OCI-LY7 (cell line): ENCODE measurements at regions not wholly inside any gene's neighbourhood (a gene's known extent, or its start where the extent isn't known, plus 50 kb on each side); places are given as distances from the start of the nearest gene placed in this dataset.

Experiments used
- BruUV-seq: library from RNA; stranded (reverse); fragments of 400-500 nt; replicated peaks from 2 replicates; lab custom pipeline; 2021; lab: Mats Ljungman, UMichigan
- CTCF ChIA-PET: fragments of 300-600 bp; sonication (Branson Sonifier 250); formaldehyde crosslinking; loops from one replicate; lab custom pipeline; 2022; ENCODE audit warnings: antibody characterized with exemption; ENCODE audit not compliant: unreplicated experiment; lab: Charles Lee
- POLR2A ChIA-PET: fragments of 300-600 bp; sonication (Branson Sonifier 250); formaldehyde crosslinking; loops from one replicate; lab custom pipeline; 2022; ENCODE audit warnings: antibody characterized with exemption; lab: Charles Lee
- DNase-seq: peaks from one replicate; pipeline ENCODE4 v3.0.0-alpha.2; 2015; ENCODE audit warnings: low spot score
- H2AFZ ChIP-seq: fragments of 200-600 bp; sonication (generic), shearing (Covaris generic); 2 replicates; pipeline ENCODE4 v1.6.1; 2014; ENCODE audit warnings: mild to moderate bottlenecking, antibody characterized with exemption, low read length, moderate library complexity
- H3K27ac ChIP-seq: fragments of 200-600 bp; sonication (generic); 2 replicates; pipeline ENCODE4 v1.5.1; 2014; ENCODE audit warnings: mixed run types, low read depth, mild to moderate bottlenecking, moderate library complexity, low read length, inconsistent platforms; ENCODE audit not compliant: poor library complexity, severe bottlenecking
- H3K36me3 ChIP-seq: fragments of 200-600 bp; sonication (generic); 2 replicates; pipeline ENCODE4 v1.6.1; 2014; ENCODE audit warnings: mild to moderate bottlenecking, antibody characterized with exemption, low read length, moderate library complexity, mixed read lengths; ENCODE audit not compliant: insufficient read depth
- H3K4me1 ChIP-seq: fragments of 200-600 bp; sonication (generic); 2 replicates; pipeline ENCODE4 v1.5.1; 2014; ENCODE audit warnings: mild to moderate bottlenecking, low read length; ENCODE audit not compliant: insufficient read depth, poor library complexity, severe bottlenecking
- H3K4me2 ChIP-seq: fragments of 200-600 bp; sonication (generic); 2 replicates; pipeline ENCODE4 v1.6.1; 2014; ENCODE audit warnings: mild to moderate bottlenecking, low read length
- H3K4me3 ChIP-seq: fragments of 200-600 bp; sonication (generic); 2 replicates; pipeline ENCODE4 v1.5.1; 2014; ENCODE audit warnings: mild to moderate bottlenecking, low read depth, low read length; ENCODE audit not compliant: poor library complexity, severe bottlenecking
- H3K79me2 ChIP-seq: fragments of 200-600 bp; sonication (generic); 2 replicates; pipeline ENCODE4 v1.6.1; 2016; ENCODE audit warnings: low read depth, mild to moderate bottlenecking, low read length, moderate library complexity, mixed read lengths; ENCODE audit not compliant: insufficient read depth
- H3K9me2 ChIP-seq: fragments of 200-600 bp; sonication (generic); 2 replicates; pipeline ENCODE4 v1.6.1; 2016; ENCODE audit warnings: mild to moderate bottlenecking, low read length, mixed read lengths; ENCODE audit not compliant: insufficient read depth
- H3K9me3 ChIP-seq: fragments of 200-600 bp; sonication (generic); 2 replicates; pipeline ENCODE4 v1.6.1; 2014; ENCODE audit warnings: mild to moderate bottlenecking, mixed run types, low read length, mixed read lengths
- H4K20me1 ChIP-seq: fragments of 200-600 bp; sonication (generic); 2 replicates; pipeline ENCODE4 v1.6.1; 2014; ENCODE audit warnings: mild to moderate bottlenecking, antibody characterized with exemption, low read length, moderate library complexity, mixed read lengths; ENCODE audit not compliant: insufficient read depth
- EZH2phosphoT487 ChIP-seq: fragments of 200-600 bp; sonication (generic); IDR thresholded peaks from 2 replicates; pipeline ENCODE4 v1.6.1; 2018; ENCODE audit warnings: low read depth, borderline replicate concordance, mild to moderate bottlenecking, mixed run types, antibody characterized with exemption, low read length, moderate library complexity, mixed read lengths
- intact Hi-C: fragments of 100-400 bp; cut with micrococcal nuclease; formaldehyde crosslinking; loops from one replicate; pipeline ENCODE4 v1.10.0; 2022; ENCODE audit not compliant: unreplicated experiment
- TF ChIP-seq, protein P1 (sequence below): fragments of 200-600 bp; sonication (generic); conservative IDR thresholded peaks from 2 replicates; pipeline ENCODE4 v1.5.1; 2014; ENCODE audit warnings: mild to moderate bottlenecking, antibody characterized with exemption, low read length, moderate library complexity, mixed read lengths

DNA sequence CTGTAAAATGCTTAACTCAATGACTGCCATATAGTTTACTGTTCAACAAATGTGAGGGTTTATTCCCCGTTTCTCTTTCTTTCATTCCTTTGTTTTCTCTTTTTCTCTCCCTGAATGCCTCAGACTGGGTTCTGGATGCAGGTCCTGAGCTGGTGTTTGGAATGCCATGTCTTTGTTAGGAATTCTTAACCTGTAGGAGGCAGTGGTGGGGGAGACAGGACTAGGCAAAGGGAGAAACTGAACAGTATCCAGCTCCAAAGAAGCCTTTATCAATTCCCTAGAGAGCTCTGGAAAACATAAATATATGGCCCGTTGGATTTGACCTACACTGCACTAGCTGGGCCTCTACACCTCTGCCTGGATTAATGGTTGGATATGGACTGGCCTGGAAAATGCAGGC lies 621.2 kb upstream of the SLC35B3 start:
- Histone ChIP-seq H3K9me3 (no peaks in the 10 kb centered on the region), H3K4me2 (no peak overlapping the region), H2AFZ (no peak overlapping the region), H4K20me1 (no peaks in the 10 kb centered on the region), H3K9me2 (no peaks in the 10 kb centered on the region), H3K79me2 (no peaks in the 10 kb centered on the region), H3K27ac (no peak overlapping the region), H3K4me3 (no peak overlapping the region), H3K36me3 (no peaks in the 10 kb centered on the region), H3K4me1 (no peaks in the 10 kb centered on the region)
- no TSS peak for BruUV-seq
- POLR2A ChIA-PET: no interaction called here
- CTCF ChIA-PET: no interaction called here
- TF ChIP-seq, protein P1, sequence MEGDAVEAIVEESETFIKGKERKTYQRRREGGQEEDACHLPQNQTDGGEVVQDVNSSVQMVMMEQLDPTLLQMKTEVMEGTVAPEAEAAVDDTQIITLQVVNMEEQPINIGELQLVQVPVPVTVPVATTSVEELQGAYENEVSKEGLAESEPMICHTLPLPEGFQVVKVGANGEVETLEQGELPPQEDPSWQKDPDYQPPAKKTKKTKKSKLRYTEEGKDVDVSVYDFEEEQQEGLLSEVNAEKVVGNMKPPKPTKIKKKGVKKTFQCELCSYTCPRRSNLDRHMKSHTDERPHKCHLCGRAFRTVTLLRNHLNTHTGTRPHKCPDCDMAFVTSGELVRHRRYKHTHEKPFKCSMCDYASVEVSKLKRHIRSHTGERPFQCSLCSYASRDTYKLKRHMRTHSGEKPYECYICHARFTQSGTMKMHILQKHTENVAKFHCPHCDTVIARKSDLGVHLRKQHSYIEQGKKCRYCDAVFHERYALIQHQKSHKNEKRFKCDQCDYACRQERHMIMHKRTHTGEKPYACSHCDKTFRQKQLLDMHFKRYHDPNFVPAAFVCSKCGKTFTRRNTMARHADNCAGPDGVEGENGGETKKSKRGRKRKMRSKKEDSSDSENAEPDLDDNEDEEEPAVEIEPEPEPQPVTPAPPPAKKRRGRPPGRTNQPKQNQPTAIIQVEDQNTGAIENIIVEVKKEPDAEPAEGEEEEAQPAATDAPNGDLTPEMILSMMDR: no peak
- TF ChIP-seq EZH2phosphoT487: no peak
- DNase-seq: no peak
- intact Hi-C loops: no loop called here

DNA sequence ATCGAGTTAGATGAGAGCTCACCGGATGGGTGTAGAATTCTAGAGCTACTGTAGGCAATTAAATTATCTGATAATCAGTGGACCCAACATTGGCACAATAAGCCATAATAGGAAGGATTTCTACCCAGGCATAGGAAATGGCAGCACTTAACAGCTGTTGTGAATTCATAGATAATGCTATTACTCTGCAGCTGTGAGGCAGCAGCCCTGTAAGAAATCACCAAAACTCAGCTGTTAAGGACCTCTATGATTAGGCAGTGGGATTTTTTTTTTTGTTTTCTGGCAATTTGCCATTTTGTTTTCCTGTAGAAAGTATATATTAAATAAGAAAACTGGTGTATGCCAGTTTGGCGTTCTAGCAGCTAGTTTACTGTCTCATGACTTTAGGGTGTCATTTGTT lies 609.1 kb upstream of the SLC35B3 start:
- Histone ChIP-seq H3K9me2 (no peaks in the 10 kb centered on the region), H3K36me3 (no peaks in the 10 kb centered on the region), H3K4me3 (no peak overlapping the region), H3K27ac (no peak overlapping the region), H3K4me2 (no peak overlapping the region), H3K79me2 (no peaks in the 10 kb centered on the region), H4K20me1 (no peaks in the 10 kb centered on the region), H3K4me1 (no peaks in the 10 kb centered on the region), H2AFZ (no peak overlapping the region), H3K9me3 (no peaks in the 10 kb centered on the region)
- intact Hi-C loops: no loop called here
- POLR2A ChIA-PET: interaction anchor here (1.3 kb wide), 1 partner anchor 9 kb away, joined by 3 read pairs; no protein-coding TSS in a partner anchor
- TF ChIP-seq, protein P1: no peak
- TF ChIP-seq EZH2phosphoT487: no peak
- no peak for DNase-seq
- CTCF ChIA-PET: no interaction called here
- BruUV-seq: no TSS peak

DNA sequence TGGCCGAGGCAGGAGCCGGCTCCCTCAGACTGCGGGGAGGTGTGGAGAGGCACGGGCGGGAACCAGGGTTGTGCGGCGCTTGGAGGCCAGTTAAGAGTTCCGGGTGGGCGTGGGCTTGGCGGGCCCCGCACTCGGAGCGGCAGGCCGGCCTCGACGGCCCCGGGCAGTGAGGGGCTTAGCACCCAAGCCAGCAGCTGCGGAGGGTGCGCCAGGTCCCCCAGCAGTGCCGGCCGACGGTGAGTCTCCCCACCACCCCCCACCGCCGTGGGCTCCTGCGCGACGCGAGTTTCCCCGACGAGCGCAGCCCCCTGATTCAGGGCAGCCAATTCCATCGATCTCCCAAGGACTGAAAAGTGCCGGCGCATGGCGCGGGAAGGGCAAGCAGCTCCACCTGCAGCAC lies 605.4 kb upstream of the SLC35B3 start:
- Histone ChIP-seq H3K27ac (no peak overlapping the region), H3K9me2 (no peaks in the 10 kb centered on the region), H3K4me1 (no peaks in the 10 kb centered on the region), H3K79me2 (no peaks in the 10 kb centered on the region), H3K4me3 (no peak overlapping the region), H3K4me2 (no peak overlapping the region), H2AFZ (no peak overlapping the region), H3K9me3 (no peaks in the 10 kb centered on the region), H4K20me1 (no peaks in the 10 kb centered on the region), H3K36me3 (no peaks in the 10 kb centered on the region)
- CTCF ChIA-PET: no interaction called here
- DNase-seq: no peak
- no TSS peak for BruUV-seq
- POLR2A ChIA-PET: no interaction called here
- intact Hi-C loops: no loop called here
- TF ChIP-seq, protein P1: no peak
- TF ChIP-seq EZH2phosphoT487: no peak
